BLaER1 (cell line): ENCODE measurements at regions not wholly inside any gene's neighbourhood (a gene's known extent, or its start where the extent isn't known, plus 50 kb on each side); places are given as distances from the start of the nearest gene placed in this dataset.

Source experiments
- H3K27ac ChIP-seq: shearing (Covaris generic); formaldehyde crosslinking; 2 replicates; pipeline ENCODE4 v1.8.1; 2022
- H3K27me3 ChIP-seq: shearing (Covaris generic); formaldehyde crosslinking; 2 replicates; pipeline ENCODE4 v1.8.1; 2022
- H3K36me3 ChIP-seq: shearing (Covaris generic); formaldehyde crosslinking; 2 replicates; pipeline ENCODE4 v1.8.1; 2022
- H3K4me1 ChIP-seq: shearing (Covaris generic); formaldehyde crosslinking; 2 replicates; pipeline ENCODE4 v1.8.1; 2022
- H3K4me2 ChIP-seq: shearing (Covaris generic); formaldehyde crosslinking; 2 replicates; pipeline ENCODE4 v1.8.1; 2022
- H3K4me3 ChIP-seq: shearing (Covaris generic); formaldehyde crosslinking; 2 replicates; pipeline ENCODE4 v1.8.1; 2022
- H3K9ac ChIP-seq: shearing (Covaris generic); formaldehyde crosslinking; 2 replicates; pipeline ENCODE4 v1.8.1; 2022
- H3K9me3 ChIP-seq: shearing (Covaris generic); formaldehyde crosslinking; 2 replicates; pipeline ENCODE4 v1.8.1; 2022
- H4K20me1 ChIP-seq: shearing (Covaris generic); formaldehyde crosslinking; 2 replicates; pipeline ENCODE4 v1.8.1; 2022
- Cebpa-rat ChIP-seq: shearing (Covaris generic); IDR thresholded peaks from 2 replicates; pipeline ENCODE4 v1.8.1; 2022

- Histone ChIP-seq H3K4me2 (no peak overlapping the region), H3K27me3 (no peaks in the 10 kb centered on the region), H3K9me3 (peaks cover 9% of the 10 kb centered on the region), H3K4me1 (peaks cover 27% of the 10 kb centered on the region), H3K4me3 (no peak overlapping the region), H3K27ac (no peak overlapping the region), H4K20me1 (no peaks in the 10 kb centered on the region), H3K9ac (no peak overlapping the region), H3K36me3 (no peaks in the 10 kb centered on the region)
- no peak for TF ChIP-seq Cebpa-rat
Observed at GRCh38 chr14:31990926-31991572, 86.1 kb upstream of the ARHGAP5 start.

GRCh38 chr14:31992011-31992447 is 85.1 kb upstream of the ARHGAP5 start:
- Histone ChIP-seq H3K4me2 (peak overlapping the region; percentile 12), H3K36me3 (no peaks in the 10 kb centered on the region), H3K9me3 (0 out of 2 replicates have a peak, but pooled peaks cover 5% of the 10 kb centered on the region), H3K4me1 (peaks cover 27% of the 10 kb centered on the region), H3K27me3 (no peaks in the 10 kb centered on the region), H3K9ac (no peak overlapping the region), H3K4me3 (no peak overlapping the region), H4K20me1 (no peaks in the 10 kb centered on the region), H3K27ac (no peak overlapping the region)
- TF ChIP-seq Cebpa-rat: no peak

- H3K4me3 ChIP-seq: no peak overlapping the region
- H3K27ac ChIP-seq: no peak overlapping the region; the same call in 1 of the 2 replicates
- no peaks in the 10 kb centered on the region for H3K27me3 ChIP-seq
- H3K36me3 ChIP-seq: no peaks in the 10 kb centered on the region
- H3K4me2 ChIP-seq: peak overlapping the region; percentile 12
- TF ChIP-seq Cebpa-rat: no peak
- H3K9me3 ChIP-seq: no peaks in the 10 kb centered on the region
- H3K4me1 ChIP-seq: peaks cover 33% of the 10 kb centered on the region
- H4K20me1 ChIP-seq: no peaks in the 10 kb centered on the region
- H3K9ac ChIP-seq: no peak overlapping the region
Observed at GRCh38 chr14:31993521-31993951, 83.6 kb upstream of the ARHGAP5 start.

- no peaks in the 10 kb centered on the region for H3K27me3 ChIP-seq
- H4K20me1 ChIP-seq: no peaks in the 10 kb centered on the region
- H3K4me3 ChIP-seq: no peak overlapping the region
- H3K36me3 ChIP-seq: no peaks in the 10 kb centered on the region
- H3K9me3 ChIP-seq: no peaks in the 10 kb centered on the region
- H3K9ac ChIP-seq: no peak overlapping the region
- TF ChIP-seq Cebpa-rat: no peak
- H3K4me2 ChIP-seq: no peak overlapping the region
- H3K4me1 ChIP-seq: peaks cover 33% of the 10 kb centered on the region
- no peak overlapping the region; the same call in 1 of the 2 replicates for H3K27ac ChIP-seq
Observed at GRCh38 chr14:31994391-31995033, 82.6 kb upstream of the ARHGAP5 start.

GRCh38 chr14:32003585-32003984 is 73.5 kb upstream of the ARHGAP5 start:
- Histone ChIP-seq H3K36me3 (no peaks in the 10 kb centered on the region), H3K4me3 (no peak overlapping the region), H3K27ac (no peak overlapping the region), H3K9ac (no peak overlapping the region), H4K20me1 (no peaks in the 10 kb centered on the region), H3K9me3 (no peaks in the 10 kb centered on the region), H3K27me3 (no peaks in the 10 kb centered on the region), H3K4me1 (peaks cover 27% of the 10 kb centered on the region), H3K4me2 (no peak overlapping the region)
- TF ChIP-seq Cebpa-rat: no peak

- H3K9ac ChIP-seq: no peak overlapping the region
- H3K4me2 ChIP-seq: no peak overlapping the region
- no peak overlapping the region for H3K4me3 ChIP-seq
- H3K4me1 ChIP-seq: peaks cover 34% of the 10 kb centered on the region
- no peak for TF ChIP-seq Cebpa-rat
- H3K36me3 ChIP-seq: no peaks in the 10 kb centered on the region
- H3K27me3 ChIP-seq: no peaks in the 10 kb centered on the region
- no peaks in the 10 kb centered on the region for H3K9me3 ChIP-seq
- no peaks in the 10 kb centered on the region for H4K20me1 ChIP-seq
- no peak overlapping the region for H3K27ac ChIP-seq
Observed at GRCh38 chr14:32004300-32004699, 72.8 kb upstream of the ARHGAP5 start.

GRCh38 chr14:32005628-32006027 is 71.5 kb upstream of the ARHGAP5 start:
- Histone ChIP-seq H4K20me1 (no peaks in the 10 kb centered on the region), H3K4me2 (no peak overlapping the region), H3K4me1 (peaks cover 48% of the 10 kb centered on the region), H3K9ac (no peak overlapping the region), H3K36me3 (no peaks in the 10 kb centered on the region), H3K4me3 (no peak overlapping the region), H3K27me3 (no peaks in the 10 kb centered on the region), H3K27ac (no peak overlapping the region), H3K9me3 (no peaks in the 10 kb centered on the region)
- TF ChIP-seq Cebpa-rat: no peak

GRCh38 chr14:32006263-32007110 is 70.6 kb upstream of the ARHGAP5 start:
- H3K4me1 ChIP-seq: peaks cover 55% of the 10 kb centered on the region
- TF ChIP-seq Cebpa-rat: no peak
- H3K4me3 ChIP-seq: 0 out of 2 replicates have a peak overlapping the region, but pooled peaks have one; percentile 17
- no peaks in the 10 kb centered on the region for H3K27me3 ChIP-seq
- peak overlapping the region; percentile 73; the same call in 1 of the 2 replicates for H3K27ac ChIP-seq
- H3K9me3 ChIP-seq: no peaks in the 10 kb centered on the region
- peak overlapping the region; percentile 82 for H3K4me2 ChIP-seq
- H3K36me3 ChIP-seq: no peaks in the 10 kb centered on the region
- peak overlapping the region; percentile 72; the same call in 1 of the 2 replicates for H3K9ac ChIP-seq
- no peaks in the 10 kb centered on the region for H4K20me1 ChIP-seq

- H3K4me3 ChIP-seq: peak overlapping the region; percentile 17; the same call in 1 of the 2 replicates
- peaks cover 55% of the 10 kb centered on the region for H3K4me1 ChIP-seq
- no peaks in the 10 kb centered on the region for H3K27me3 ChIP-seq
- no peaks in the 10 kb centered on the region for H3K9me3 ChIP-seq
- no peaks in the 10 kb centered on the region for H4K20me1 ChIP-seq
- peak overlapping the region; percentile 72; the same call in 1 of the 2 replicates for H3K9ac ChIP-seq
- no peaks in the 10 kb centered on the region for H3K36me3 ChIP-seq
- H3K27ac ChIP-seq: peak overlapping the region; percentile 73
- TF ChIP-seq Cebpa-rat: no peak
- H3K4me2 ChIP-seq: peak overlapping the region; percentile 82
Observed at GRCh38 chr14:32007755-32008362, 69.2 kb upstream of the ARHGAP5 start.
